Activated CD4-positive, CD25-positive, alpha-beta regulatory T cell treated with anti-CD3 and anti-CD28 coated beads, Interleukin-2, amount 50 U/mL, for 72 hours (primary cell): ENCODE measurements at regions not wholly inside any gene's neighbourhood (a gene's known extent, or its start where the extent isn't known, plus 50 kb on each side); places are given as distances from the start of the nearest gene placed in this dataset.
A peak's percentile ranks its signal among the peaks of the same experiment; 100 is the strongest.
"Not testable (repeated sequence)": the region's sequence is repeated elsewhere in the genome, so short reads cannot be mapped to it uniquely, and the experiment has no call there.

ENCODE experiments used
- DNase-seq: peaks from one replicate; pipeline ENCODE4 v3.0.0; 2021

- not testable (repeated sequence) for DNase-seq
Observed at GRCh38 chr3:125697979-125698640, 102.8 kb upstream of the OSBPL11 start.

- no peak for DNase-seq
Observed at GRCh38 chr3:125715651-125716050, 120.4 kb upstream of the OSBPL11 start.

GRCh38 chr3:125732151-125732550 is 136.9 kb upstream of the OSBPL11 start:
- DNase-seq: not testable (repeated sequence)

GRCh38 chr3:125741991-125742718 is 146.9 kb upstream of the OSBPL11 start:
- DNase-seq: not testable (repeated sequence)

GRCh38 chr3:125742845-125743244 is 147.5 kb upstream of the OSBPL11 start:
- DNase-seq: not testable (repeated sequence)

GRCh38 chr3:125757050-125757449 is 161.8 kb upstream of the OSBPL11 start:
- DNase-seq: not testable (repeated sequence)

GRCh38 chr3:125758641-125759130 is 163.4 kb upstream of the OSBPL11 start:
- not testable (repeated sequence) for DNase-seq

GRCh38 chr3:125762601-125763000 is 167.3 kb upstream of the OSBPL11 start:
- not testable (repeated sequence) for DNase-seq

GRCh38 chr3:125766285-125766826 is 171.1 kb upstream of the OSBPL11 start:
- DNase-seq: peak; percentile 81

- DNase-seq: not testable (repeated sequence)
Observed at GRCh38 chr3:125766931-125767330, 171.6 kb upstream of the OSBPL11 start.

GRCh38 chr3:125767641-125768040 is 172.3 kb upstream of the OSBPL11 start:
- DNase-seq: no peak

GRCh38 chr3:125768821-125769220 is 173.5 kb upstream of the OSBPL11 start:
- DNase-seq: not testable (repeated sequence)

GRCh38 chr3:125771506-125771905 is 176.2 kb upstream of the OSBPL11 start:
- not testable (repeated sequence) for DNase-seq

GRCh38 chr3:125774433-125775034 is 179.2 kb upstream of the OSBPL11 start:
- not testable (repeated sequence) for DNase-seq

- not testable (repeated sequence) for DNase-seq
Observed at GRCh38 chr3:125775106-125775505, 179.8 kb upstream of the OSBPL11 start.

GRCh38 chr3:125775606-125776294 is 180.5 kb upstream of the OSBPL11 start:
- DNase-seq: not testable (repeated sequence)

- not testable (repeated sequence) for DNase-seq
Observed at GRCh38 chr3:125779276-125779675, 184.0 kb upstream of the OSBPL11 start.

GRCh38 chr3:125779918-125780317 is 184.6 kb upstream of the OSBPL11 start:
- not testable (repeated sequence) for DNase-seq

- DNase-seq: not testable (repeated sequence)
Observed at GRCh38 chr3:125781678-125782077, 186.4 kb upstream of the OSBPL11 start.

GRCh38 chr3:125790312-125790711 is 178.7 kb upstream of the ROPN1B start:
- DNase-seq: not testable (repeated sequence)

GRCh38 chr3:125791021-125791420 is 178.0 kb upstream of the ROPN1B start:
- not testable (repeated sequence) for DNase-seq

- not testable (repeated sequence) for DNase-seq
Observed at GRCh38 chr3:125810010-125810409, 159.0 kb upstream of the ROPN1B start.

- peak; percentile 31 for DNase-seq
Observed at GRCh38 chr3:125822175-125822574, 146.8 kb upstream of the ROPN1B start.
